HCEC 1CT (cell line): ENCODE measurements at regions not wholly inside any gene's neighbourhood (a gene's known extent, or its start where the extent isn't known, plus 50 kb on each side); places are given as distances from the start of the nearest gene placed in this dataset.
"Not testable (repeated sequence)": the region's sequence is repeated elsewhere in the genome, so short reads cannot be mapped to it uniquely, and the experiment has no call there.

ENCODE experiments used
- DNase-seq: peaks from one replicate; pipeline ENCODE4 v3.0.0-alpha.2; 2017

DNA sequence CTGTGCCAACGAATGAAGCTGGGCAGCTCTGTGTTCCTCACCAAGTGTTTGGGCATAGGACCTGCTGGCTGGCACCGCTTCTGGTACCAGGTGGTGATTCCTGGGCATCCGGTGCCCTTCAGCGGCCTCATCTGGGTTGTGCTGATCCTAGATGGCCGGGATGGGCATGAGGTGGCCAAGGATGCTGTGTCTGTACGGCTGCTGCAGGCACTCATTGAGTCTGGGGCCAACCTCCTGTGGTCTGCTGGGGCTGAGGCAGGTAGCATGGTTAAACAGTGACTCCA, 96.1 kb upstream of the PLEKHM1 start:
- not testable (repeated sequence) for DNase-seq

- peak; percentile 47 for DNase-seq
Measured at GRCh38 chr17:45592433-45592923, 102.0 kb upstream of the PLEKHM1 start.

GRCh38 chr17:45596347-45596746, 105.8 kb upstream of the PLEKHM1 start:
- DNase-seq, result not testable (repeated sequence)

GRCh38 chr17:45600052-45601012, 109.8 kb upstream of the PLEKHM1 start:
- DNase-seq, result not testable (repeated sequence)

GRCh38 chr17:45601013-45601412, 110.5 kb upstream of the PLEKHM1 start:
- not testable (repeated sequence) for DNase-seq

DNA sequence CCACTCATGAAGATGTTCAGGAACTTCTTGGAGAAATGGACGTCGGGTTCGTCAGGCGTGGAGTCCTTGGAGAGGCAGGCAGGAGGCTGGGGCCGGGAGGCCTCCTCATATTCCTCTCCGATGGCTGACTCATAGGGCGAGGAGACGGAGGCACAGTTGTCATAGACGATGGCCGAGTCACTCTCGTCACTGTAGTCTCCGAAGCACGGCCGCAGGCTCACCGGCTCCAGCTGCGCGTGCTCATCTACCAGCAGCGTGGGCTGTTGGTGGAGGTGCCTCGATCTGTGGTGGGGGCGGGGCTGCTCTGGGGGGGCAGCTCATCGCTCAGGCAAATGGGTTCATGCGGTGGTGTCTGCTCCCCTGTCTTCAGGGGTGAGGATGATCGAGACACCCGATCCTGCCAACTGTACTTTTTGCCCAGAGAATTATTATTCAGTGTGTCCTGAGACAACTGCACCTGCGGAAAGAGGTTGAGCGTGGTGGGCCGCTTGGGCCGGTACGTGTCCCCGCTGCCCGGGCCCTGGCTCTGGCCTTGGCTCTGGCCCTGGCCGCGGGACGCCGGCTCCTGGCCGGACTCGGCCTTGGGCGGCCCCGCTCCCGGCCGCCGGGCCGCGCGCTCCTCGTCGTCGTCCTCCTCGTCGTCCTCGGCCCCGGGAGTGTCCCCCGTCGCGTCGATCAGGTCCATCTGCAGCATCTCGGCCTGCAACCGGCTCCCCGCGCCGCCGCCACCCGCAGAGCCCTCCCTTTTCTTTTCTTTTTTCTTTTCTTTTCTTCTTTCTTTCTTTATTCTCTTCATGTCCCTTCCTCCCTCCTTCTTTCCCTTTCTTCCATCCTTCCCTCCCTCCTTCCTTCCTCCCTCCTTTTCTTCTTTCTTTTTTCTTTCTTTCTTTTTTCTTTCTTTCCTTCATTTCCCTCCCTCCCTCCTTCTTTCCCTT, 111.4 kb upstream of the PLEKHM1 start:
- not testable (repeated sequence) for DNase-seq

DNA sequence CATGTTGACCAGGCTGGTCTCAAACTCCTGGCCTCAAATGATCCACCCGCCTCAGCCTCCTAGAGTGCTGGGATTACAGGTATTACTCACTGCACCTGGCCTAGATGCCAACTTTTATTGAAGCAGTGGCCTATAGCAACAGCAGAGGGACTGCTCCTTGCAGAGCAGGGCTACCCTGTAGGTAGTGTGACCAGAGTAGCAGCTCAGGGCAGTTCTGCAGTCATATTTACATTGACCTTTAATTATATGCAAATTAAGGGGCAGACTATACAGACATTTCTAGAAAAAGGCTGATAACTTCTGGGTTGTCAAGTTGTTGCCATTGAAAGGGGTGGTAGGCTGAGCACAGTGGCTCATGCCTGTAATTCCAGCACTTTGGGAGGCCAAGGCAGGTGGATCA, 115.2 kb upstream of the PLEKHM1 start:
- DNase-seq, result not testable (repeated sequence)

GRCh38 chr17:45619984-45620405, 129.5 kb upstream of the PLEKHM1 start:
- DNase-seq, result peak; percentile 26

DNA sequence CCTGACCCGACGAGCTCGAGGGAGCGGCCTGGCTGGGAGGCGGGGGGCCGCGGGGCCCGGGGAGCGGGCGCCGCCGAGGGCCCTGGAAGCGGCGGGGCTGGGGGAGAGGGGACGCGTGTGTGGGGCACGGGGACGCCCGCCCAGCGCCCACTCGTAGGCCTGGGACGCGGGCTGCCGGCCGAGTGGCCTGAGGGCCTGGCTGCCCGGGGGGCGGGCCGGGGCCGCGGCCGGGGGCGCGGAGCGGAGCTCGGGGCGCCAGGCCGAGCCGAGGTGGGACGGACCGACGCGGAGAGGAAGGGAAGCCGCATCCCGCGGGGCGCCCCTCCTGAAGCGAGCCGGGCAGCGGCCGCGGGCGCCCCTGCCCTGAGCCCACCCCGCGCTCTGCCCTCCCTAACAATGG, 129.9 kb upstream of the PLEKHM1 start:
- DNase-seq, result not testable (repeated sequence)

GRCh38 chr17:45621087-45621486, 130.6 kb upstream of the PLEKHM1 start:
- not testable (repeated sequence) for DNase-seq

GRCh38 chr17:45622295-45622694, 131.8 kb upstream of the PLEKHM1 start:
- not testable (repeated sequence) for DNase-seq

GRCh38 chr17:45628019-45628418, 137.5 kb upstream of the PLEKHM1 start:
- no peak for DNase-seq

- no peak for DNase-seq
Measured at GRCh38 chr17:45631941-45632340, 141.4 kb upstream of the PLEKHM1 start.

DNA sequence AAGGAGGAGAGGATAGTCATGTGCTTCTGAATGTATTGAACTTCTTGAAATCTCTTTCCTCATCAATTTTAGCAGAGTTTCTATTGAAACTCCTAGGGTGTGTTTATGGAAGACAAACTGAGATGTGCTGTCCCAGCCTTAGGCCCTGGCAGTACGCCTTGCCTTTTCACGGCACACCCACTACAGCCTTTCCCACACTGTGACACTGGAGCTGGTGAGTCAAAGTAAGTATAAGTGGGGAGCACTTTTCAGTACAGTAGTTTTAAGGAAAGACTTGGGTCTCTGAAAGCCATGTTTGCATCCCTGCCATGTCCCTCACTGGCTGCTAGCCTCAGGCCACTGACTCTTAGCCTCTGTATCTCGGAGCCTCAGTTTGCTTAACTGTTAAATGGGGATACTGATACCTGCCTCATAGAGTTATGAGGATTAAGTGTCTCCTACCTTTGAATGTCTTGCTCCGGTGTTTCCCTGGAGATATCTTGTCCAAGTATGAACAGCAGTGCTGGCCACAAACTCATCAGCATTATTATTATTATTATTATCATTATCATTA, 144.7 kb upstream of the CRHR1 start:
- no peak for DNase-seq

DNA sequence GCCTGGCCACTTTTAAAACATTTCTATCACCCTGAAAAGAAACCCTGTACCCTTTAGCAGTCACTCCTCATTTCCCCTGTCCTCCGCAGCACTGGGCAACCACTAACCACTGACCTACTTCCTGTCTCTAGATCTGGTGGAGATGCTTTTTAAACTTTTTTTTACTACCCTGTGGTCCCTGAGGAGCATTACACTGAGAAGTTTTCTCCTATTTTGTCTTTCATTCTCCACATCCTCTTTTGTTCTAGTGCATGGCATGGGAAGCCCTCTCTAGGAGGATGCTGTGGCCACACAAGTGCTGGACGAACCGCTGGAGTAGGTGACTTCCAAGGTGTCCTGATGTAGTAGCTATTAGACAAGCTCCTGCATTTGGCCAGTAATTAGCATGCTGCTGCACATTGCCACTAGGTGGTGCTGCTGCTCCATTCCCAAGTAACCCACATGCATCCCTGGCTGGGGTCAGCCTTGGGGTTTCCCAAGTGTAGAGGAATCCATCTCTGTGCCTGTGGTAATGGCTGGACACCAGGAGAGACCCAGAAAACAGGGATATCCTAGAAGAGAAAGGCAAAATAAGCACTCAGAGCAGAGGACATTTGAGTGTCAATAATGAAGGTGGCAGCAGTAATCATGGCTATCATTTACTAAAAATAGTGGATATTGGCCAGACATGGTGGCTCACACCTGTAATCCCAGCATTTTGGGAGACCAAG, 143.8 kb upstream of the CRHR1 start:
- peak; percentile 42 for DNase-seq

- DNase-seq, result no peak
Measured at GRCh38 chr17:45641541-45641940, 142.6 kb upstream of the CRHR1 start.

GRCh38 chr17:45643591-45643990, 140.5 kb upstream of the CRHR1 start:
- DNase-seq, result no peak

DNA sequence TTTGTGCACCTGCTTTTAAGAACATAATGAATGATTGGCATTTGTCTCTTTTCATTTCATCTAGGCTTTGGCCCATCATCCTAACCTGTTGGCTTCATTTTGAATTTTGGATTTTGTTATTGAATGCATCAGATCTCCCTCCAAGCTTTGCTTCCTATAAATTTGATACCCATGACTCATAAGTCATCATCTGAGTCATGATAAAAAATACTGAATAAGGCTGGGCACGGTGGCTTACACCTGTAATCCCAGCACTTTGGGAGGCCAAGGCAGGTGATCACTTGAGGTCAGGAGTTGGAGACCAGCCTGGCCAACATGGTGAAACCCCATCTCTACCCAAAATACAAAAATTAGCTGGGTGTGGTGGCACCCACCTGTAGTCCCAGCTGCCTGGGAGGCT, 139.5 kb upstream of the CRHR1 start:
- DNase-seq, result not testable (repeated sequence)

- no peak for DNase-seq
Measured at GRCh38 chr17:45645330-45645729, 138.8 kb upstream of the CRHR1 start.

DNA sequence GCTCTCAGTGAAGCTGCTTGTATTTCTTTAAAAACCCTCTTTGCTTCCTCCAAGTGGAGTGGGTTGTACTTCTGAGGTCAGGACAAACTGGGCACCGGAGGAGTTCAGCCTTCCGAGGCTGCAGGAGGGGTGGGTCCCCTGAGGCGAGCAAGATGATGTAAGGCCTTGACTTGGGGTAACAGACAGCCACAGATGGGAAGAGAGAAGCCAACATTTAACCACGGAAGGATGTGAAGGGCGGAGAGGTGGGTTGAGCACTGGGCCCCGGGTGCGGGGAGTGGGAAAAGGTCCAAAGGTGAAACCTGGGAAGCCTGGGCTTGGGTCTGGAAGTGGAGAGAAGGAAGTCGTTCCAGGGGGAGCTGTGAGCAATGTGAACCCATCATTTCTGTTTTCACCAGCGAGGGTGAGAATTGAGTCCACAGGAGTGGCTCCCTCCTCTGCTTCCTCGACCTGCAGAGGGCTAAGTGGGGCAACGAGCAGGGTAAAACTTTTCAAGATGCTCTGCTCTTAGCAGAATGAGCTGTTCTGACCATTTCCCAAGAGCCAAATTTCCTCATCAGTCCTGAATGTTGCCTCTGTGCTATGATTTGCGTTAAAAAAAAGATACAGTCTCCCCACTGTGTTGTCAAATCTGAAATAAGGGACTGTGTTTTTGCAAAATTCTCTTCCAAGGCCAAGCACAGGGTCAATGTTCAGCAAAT, 137.7 kb upstream of the CRHR1 start:
- DNase-seq, result no peak

DNA sequence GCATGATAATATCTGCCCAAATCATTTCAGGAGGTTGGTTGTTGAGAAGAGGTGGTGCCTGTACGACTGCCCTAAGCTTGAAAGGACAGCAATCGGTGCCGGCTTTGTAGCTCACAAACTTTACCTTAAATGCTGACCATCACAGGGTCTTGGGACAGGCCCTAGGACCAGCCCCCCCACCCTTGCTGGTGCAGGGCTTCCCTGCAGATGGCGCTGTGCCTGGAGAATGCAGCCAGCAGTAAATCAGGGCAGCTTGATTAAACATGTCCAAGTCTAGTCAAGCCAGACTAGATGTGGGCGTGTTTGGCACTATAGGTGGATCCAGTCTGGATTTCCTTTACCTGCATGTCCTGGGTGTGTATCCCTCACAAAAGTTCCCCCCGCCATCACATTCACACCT, 135.5 kb upstream of the CRHR1 start:
- no peak for DNase-seq

- no peak for DNase-seq
Measured at GRCh38 chr17:45649796-45650195, 134.3 kb upstream of the CRHR1 start.
